Loucy (cell line): ENCODE measurements at regions not wholly inside any gene's neighbourhood (a gene's known extent, or its start where the extent isn't known, plus 50 kb on each side); places are given as distances from the start of the nearest gene placed in this dataset.
"Not testable (repeated sequence)": the region's sequence is repeated elsewhere in the genome, so short reads cannot be mapped to it uniquely, and the experiment has no call there.

Experiments used
- H2AFZ ChIP-seq: fragments of 200-600 bp; sonication (generic); 2 replicates; pipeline ENCODE4 v1.6.0; 2016; ENCODE audit warnings: antibody characterized with exemption, mild to moderate bottlenecking, low read length, moderate library complexity
- H3F3A ChIP-seq: fragments of 200-600 bp; 2 replicates; pipeline ENCODE4 v1.6.0; 2016; ENCODE audit warnings: antibody characterized with exemption, low read depth, mild to moderate bottlenecking
- H3K27me3 ChIP-seq: fragments of 200-600 bp; sonication (generic); 2 replicates; pipeline ENCODE4 v1.6.1; 2014; ENCODE audit warnings: low read length, mild to moderate bottlenecking; ENCODE audit not compliant: insufficient read depth, poor library complexity, severe bottlenecking
- H3K36me3 ChIP-seq: fragments of 200-600 bp; sonication (generic); 2 replicates; pipeline ENCODE4 v1.6.1; 2016; ENCODE audit warnings: low read length; ENCODE audit not compliant: insufficient read depth
- H3K4me1 ChIP-seq: fragments of 200-600 bp; sonication (generic); 2 replicates; pipeline ENCODE4 v1.5.1; 2014; ENCODE audit warnings: low read length, mild to moderate bottlenecking; ENCODE audit not compliant: insufficient read depth, poor library complexity, severe bottlenecking
- H3K4me2 ChIP-seq: fragments of 200-600 bp; sonication (generic); 2 replicates; pipeline ENCODE4 v1.6.0; 2014; ENCODE audit warnings: antibody characterized with exemption, low read length, low read depth, mild to moderate bottlenecking; ENCODE audit not compliant: poor library complexity, severe bottlenecking
- H3K4me3 ChIP-seq: fragments of 200-600 bp; sonication (generic); 2 replicates; pipeline ENCODE4 v1.5.1; 2014; ENCODE audit warnings: low read length, mild to moderate bottlenecking, mixed read lengths; ENCODE audit not compliant: poor library complexity, severe bottlenecking
- H3K79me2 ChIP-seq: fragments of 200-600 bp; sonication (generic); 2 replicates; pipeline ENCODE4 v1.6.1; 2014; ENCODE audit warnings: low read length; ENCODE audit not compliant: insufficient read depth
- H3K9ac ChIP-seq: fragments of 200-600 bp; sonication (generic); 2 replicates; pipeline ENCODE4 v1.6.0; 2014; ENCODE audit warnings: mild to moderate bottlenecking, low read depth, low read length, moderate library complexity; ENCODE audit not compliant: poor library complexity, severe bottlenecking
- H3K9me2 ChIP-seq: fragments of 200-600 bp; sonication (generic); replicated peaks from 2 replicates; pipeline ENCODE4 v1.6.1; 2016; ENCODE audit warnings: low read depth, low read length, mixed read lengths
- H3K9me3 ChIP-seq: fragments of 200-600 bp; sonication (generic); 2 replicates; pipeline ENCODE4 v1.6.1; 2014; ENCODE audit warnings: mild to moderate bottlenecking, antibody characterized with exemption, low read length, low read depth; ENCODE audit not compliant: insufficient read depth
- H4K20me1 ChIP-seq: fragments of 200-600 bp; sonication (generic); 2 replicates; pipeline ENCODE4 v1.6.0; 2014; ENCODE audit warnings: antibody characterized with exemption, low read length, mild to moderate bottlenecking; ENCODE audit not compliant: insufficient read depth, poor library complexity, severe bottlenecking
- EZH2phosphoT487 ChIP-seq: fragments of 200-600 bp; IDR thresholded peaks from 2 replicates; pipeline ENCODE4 v1.6.1; 2018; ENCODE audit warnings: antibody characterized with exemption, mild to moderate bottlenecking, moderate library complexity, borderline replicate concordance
- TF ChIP-seq, protein P1 (sequence below): fragments of 200-600 bp; sonication (generic); conservative IDR thresholded peaks from 2 replicates; pipeline ENCODE4 v1.5.1; 2014; ENCODE audit warnings: mild to moderate bottlenecking, antibody characterized with exemption, low read length

DNA sequence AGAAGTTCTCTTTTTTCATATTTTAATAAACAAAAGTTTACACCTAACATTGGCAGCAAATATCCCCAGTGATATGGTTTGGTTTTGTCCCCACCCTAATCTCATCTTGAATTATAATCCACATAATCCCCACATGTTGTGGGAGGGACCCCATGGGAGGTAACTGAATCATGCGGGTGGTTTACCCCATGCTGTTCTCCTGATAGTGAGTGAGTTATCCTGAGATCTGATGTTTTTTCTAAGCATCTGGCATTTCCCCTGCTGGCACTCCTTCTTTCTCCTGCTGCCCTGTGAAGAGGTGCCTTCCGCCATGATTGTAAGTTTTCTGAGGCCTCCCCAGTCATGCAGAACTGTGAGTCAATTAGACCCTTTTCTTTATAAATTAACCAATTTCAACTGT, 214.7 kb downstream of the SLITRK1 start:
- H4K20me1 ChIP-seq = no peaks in the 10 kb centered on the region
- no peaks in the 10 kb centered on the region for H3K79me2 ChIP-seq
- no peak overlapping the region for H3K9ac ChIP-seq
- no peak overlapping the region for H3K4me2 ChIP-seq
- no peaks in the 10 kb centered on the region for H3K4me1 ChIP-seq
- H2AFZ ChIP-seq = no peak overlapping the region
- H3K36me3 ChIP-seq = no peaks in the 10 kb centered on the region
- H3F3A ChIP-seq = no peaks in the 10 kb centered on the region
- TF ChIP-seq, protein P1, sequence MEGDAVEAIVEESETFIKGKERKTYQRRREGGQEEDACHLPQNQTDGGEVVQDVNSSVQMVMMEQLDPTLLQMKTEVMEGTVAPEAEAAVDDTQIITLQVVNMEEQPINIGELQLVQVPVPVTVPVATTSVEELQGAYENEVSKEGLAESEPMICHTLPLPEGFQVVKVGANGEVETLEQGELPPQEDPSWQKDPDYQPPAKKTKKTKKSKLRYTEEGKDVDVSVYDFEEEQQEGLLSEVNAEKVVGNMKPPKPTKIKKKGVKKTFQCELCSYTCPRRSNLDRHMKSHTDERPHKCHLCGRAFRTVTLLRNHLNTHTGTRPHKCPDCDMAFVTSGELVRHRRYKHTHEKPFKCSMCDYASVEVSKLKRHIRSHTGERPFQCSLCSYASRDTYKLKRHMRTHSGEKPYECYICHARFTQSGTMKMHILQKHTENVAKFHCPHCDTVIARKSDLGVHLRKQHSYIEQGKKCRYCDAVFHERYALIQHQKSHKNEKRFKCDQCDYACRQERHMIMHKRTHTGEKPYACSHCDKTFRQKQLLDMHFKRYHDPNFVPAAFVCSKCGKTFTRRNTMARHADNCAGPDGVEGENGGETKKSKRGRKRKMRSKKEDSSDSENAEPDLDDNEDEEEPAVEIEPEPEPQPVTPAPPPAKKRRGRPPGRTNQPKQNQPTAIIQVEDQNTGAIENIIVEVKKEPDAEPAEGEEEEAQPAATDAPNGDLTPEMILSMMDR = no peak
- TF ChIP-seq EZH2phosphoT487 = no peak
- H3K9me3 ChIP-seq = no peaks in the 10 kb centered on the region
- no peak overlapping the region for H3K4me3 ChIP-seq
- H3K9me2 ChIP-seq = no peaks in the 10 kb centered on the region
- no peaks in the 10 kb centered on the region for H3K27me3 ChIP-seq

DNA sequence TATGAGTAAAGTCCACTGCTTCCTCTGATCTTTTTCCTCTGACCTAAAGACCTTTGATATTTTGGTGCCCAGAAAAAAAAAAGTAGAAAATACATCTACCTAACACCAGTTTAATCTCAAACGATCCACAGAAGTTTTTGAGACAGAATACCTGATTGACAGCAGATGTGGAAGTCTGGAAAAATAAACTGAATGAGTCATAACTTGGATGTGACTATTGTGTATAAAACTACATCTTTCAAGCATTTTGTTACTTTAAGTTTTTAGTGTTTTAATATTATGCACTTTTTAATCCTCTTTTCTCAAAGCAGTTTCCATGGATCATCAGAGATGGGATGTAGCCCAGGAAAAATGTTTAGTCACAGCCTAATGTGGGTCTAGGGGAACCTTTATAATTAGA, 216.1 kb downstream of the SLITRK1 start:
- H4K20me1 ChIP-seq = no peaks in the 10 kb centered on the region
- H2AFZ ChIP-seq = no peak overlapping the region
- H3K9me2 ChIP-seq = no peaks in the 10 kb centered on the region
- no peaks in the 10 kb centered on the region for H3K9me3 ChIP-seq
- no peaks in the 10 kb centered on the region for H3K36me3 ChIP-seq
- no peaks in the 10 kb centered on the region for H3K79me2 ChIP-seq
- no peak overlapping the region for H3K4me3 ChIP-seq
- TF ChIP-seq, protein P1 = no peak
- TF ChIP-seq EZH2phosphoT487 = no peak
- H3K9ac ChIP-seq = no peak overlapping the region
- no peaks in the 10 kb centered on the region for H3F3A ChIP-seq
- no peaks in the 10 kb centered on the region for H3K27me3 ChIP-seq
- H3K4me1 ChIP-seq = no peaks in the 10 kb centered on the region
- H3K4me2 ChIP-seq = no peak overlapping the region

DNA sequence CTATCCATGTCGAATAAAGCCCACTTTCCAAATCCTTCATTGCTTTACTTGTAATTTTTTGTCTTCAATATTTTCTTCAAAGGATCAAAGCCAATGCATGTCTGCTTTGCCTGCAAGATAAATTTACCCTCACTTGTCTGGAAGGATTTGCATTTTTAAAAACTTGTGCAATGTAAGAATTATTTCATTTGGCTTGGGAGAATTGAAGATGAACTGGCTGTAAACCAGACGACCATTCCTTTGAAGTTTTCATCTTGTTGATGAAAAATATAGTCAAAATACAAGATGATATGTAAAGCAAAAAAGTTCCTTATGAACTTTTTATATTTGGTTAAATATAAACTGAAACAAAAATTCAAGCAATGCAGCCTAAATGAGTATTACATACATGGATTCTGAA, 225.0 kb downstream of the SLITRK1 start:
- no peaks in the 10 kb centered on the region for H3K27me3 ChIP-seq
- no peaks in the 10 kb centered on the region for H3K36me3 ChIP-seq
- TF ChIP-seq EZH2phosphoT487 = no peak
- TF ChIP-seq, protein P1 = no peak

DNA sequence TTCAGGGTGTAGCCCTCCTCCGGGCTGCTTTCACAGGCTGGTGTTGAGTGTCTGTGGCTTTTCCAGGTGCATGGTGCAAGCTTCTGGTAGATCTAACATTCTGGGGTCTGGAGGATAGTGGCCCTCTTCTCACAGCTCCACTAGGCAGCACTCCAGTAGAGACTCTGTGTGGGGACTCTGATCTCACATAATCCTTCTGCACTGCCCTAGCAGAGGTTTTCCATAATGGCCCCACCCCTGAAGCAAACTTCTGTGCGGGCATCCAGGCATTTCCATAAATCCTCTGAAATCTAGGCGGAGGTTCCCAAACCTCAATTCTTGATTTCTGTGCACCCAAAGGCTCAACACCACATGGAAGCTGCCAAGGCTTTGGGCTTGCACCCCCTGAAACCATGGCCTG, 239.7 kb downstream of the SLITRK1 start:
- not testable (repeated sequence) for H3K27me3 ChIP-seq, H3K79me2 ChIP-seq, H4K20me1 ChIP-seq, H3K4me2 ChIP-seq, H3K9ac ChIP-seq, H3K4me1 ChIP-seq, H3K9me2 ChIP-seq, H3K4me3 ChIP-seq, H3K9me3 ChIP-seq, H3K36me3 ChIP-seq, H3F3A ChIP-seq, H2AFZ ChIP-seq

More for the DNA sequence above, 225.0 kb downstream of the SLITRK1 start:
- no peaks in the 10 kb centered on the region for H3K9me2 ChIP-seq
- no peaks in the 10 kb centered on the region for H4K20me1 ChIP-seq
- H3K4me1 ChIP-seq = no peaks in the 10 kb centered on the region
- no peak overlapping the region for H3K4me2 ChIP-seq
- no peak overlapping the region for H2AFZ ChIP-seq
- no peaks in the 10 kb centered on the region for H3K79me2 ChIP-seq
- no peak overlapping the region for H3K9ac ChIP-seq
- H3F3A ChIP-seq = no peaks in the 10 kb centered on the region
- H3K9me3 ChIP-seq = no peaks in the 10 kb centered on the region
- no peak overlapping the region for H3K4me3 ChIP-seq
